ENCODE measurements at regions not wholly inside any gene's neighbourhood (a gene's known extent, or its start where the extent isn't known, plus 50 kb on each side); places are given as distances from the start of the nearest gene placed in this dataset.
"Not testable (repeated sequence)": the region's sequence is repeated elsewhere in the genome, so short reads cannot be mapped to it uniquely, and the experiment has no call there.

DNA sequence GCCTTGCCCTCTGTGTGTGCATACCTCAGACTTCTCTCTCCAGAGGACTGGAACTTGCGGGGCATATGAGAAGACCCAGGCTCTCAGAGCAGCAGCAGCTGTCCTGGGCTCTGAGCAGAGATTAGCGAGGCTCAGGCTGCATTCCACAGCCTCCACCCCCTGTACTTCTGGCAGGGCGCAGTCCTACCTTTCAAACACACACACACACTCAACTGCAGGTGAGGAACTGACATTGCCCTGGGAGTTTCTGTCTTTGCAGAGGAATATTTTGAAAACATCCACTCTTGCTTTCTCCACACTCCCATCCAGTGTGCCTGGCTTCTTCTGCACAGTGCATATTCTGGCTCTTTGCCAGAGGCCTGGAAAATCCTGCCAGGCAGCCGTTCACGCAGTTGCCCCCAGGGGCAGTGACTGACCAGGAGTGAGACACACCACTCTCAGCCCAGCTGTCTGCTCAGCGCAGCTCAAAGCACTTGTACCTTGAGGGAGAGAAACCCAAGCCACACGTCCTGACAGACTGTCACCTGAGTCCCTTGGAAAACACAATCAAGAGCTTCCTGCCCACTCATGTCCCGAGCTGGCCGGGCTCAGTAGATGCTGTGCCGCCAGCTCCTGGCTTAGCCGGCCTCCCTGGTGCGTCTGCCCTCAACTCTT is 460.8 kb downstream of the RNF144A start:
- no peak for DNase-seq (ENCODE audit: low read depth in 2 of 2)

- DNase-seq (ENCODE audit: low read depth in 2 of 2): no peak
These were observed 461.4 kb downstream of the RNF144A start for GRCh38 chr2:7378591-7378990.

- DNase-seq (ENCODE audit: low read depth in 2 of 2): no peak
These were observed 462.6 kb downstream of the RNF144A start for GRCh38 chr2:7379799-7380198.

DNA sequence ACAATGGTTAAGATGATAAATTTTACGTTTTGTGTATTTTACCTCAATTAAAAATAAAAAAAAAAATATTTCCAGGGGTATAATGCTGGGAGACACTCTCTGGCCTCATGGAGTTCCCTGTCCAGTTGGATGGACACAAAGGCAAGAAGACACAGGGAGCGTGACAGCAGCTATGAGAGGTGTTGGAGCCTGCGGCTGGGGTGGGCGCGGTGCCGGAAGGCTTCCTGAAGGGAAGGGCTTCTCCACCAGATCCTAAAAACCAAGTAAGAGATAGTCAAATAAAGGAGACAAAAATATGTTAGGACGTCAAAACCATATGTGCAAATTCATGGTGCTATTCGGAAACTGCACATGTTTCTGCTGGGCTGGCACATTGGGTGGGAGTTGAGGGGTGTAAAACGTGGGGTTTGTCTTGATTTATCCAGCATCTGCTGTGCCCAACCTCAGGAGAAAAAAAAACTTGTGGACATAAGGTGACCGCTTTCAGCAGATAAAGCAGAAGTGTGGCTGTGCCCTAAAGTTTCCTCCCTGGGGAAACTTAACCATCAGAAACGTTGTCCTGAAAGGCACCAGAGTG is 467.6 kb downstream of the RNF144A start:
- DNase-seq (ENCODE audit: low read depth in 2 of 2): no peak

- DNase-seq (ENCODE audit: low read depth in 2 of 2): not testable (repeated sequence)
These were observed 473.1 kb downstream of the RNF144A start for GRCh38 chr2:7390311-7390710.

DNA sequence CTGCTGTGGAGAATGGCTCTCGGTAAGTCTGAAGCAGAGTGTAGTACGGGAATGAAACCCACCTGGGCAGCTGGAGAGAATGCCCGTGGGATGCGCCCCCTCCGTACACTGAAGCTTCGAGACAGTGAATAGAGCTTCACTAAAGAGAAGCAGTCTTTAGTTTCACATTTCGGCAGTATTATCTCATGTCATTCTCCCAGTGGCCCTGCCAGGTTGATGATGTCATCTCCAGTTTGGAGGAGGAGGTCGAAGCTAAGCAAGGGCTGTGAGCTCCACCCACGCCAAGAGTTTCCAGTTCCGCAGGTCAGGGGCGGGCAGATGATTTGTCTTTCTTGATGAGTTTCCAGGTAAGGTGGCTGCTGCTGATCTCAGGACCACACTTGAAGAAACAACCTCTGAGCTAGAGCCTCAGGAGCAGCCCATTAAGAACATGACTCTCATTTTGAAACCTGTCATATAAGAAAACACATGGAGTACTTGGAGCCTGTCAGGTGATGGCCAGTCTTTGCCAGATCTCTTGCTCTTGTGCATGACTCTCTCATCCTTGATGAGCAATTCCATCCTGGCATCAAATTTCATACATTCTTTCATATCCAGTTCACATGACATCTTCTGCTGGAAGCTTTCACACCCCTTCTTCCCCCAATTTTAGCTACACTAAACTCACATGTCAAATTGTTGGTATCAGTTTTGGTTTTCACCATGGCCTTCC is 475.0 kb downstream of the RNF144A start:
- DNase-seq (ENCODE audit: low read depth in 2 of 2): no peak

DNA sequence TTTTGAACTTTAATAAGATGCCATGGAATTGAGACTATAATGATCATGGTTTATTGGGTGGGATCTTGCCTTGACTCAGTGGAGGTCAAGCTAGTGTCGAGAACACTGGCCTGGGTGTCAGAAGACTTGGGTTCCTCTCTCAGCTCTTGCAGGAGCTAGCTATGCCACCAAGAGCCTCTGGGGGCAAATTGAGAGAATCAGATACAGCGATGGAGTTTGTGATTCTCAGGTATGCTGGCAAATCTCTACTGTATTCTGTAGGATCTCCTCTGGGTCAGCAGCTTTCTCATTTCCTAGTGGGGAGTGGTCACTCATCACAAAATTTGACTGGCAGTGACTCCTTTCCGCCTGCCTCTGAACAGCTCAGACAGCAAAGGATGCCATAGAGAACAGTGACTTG is 477.0 kb downstream of the RNF144A start:
- DNase-seq (ENCODE audit: low read depth in 2 of 2): no peak

GRCh38 chr2:7400628-7401027 is 483.4 kb downstream of the RNF144A start:
- no peak for DNase-seq (ENCODE audit: low read depth in 2 of 2)

- no peak for DNase-seq (ENCODE audit: low read depth in 2 of 2)
These were observed 486.0 kb downstream of the RNF144A start for GRCh38 chr2:7403092-7403775.

DNA sequence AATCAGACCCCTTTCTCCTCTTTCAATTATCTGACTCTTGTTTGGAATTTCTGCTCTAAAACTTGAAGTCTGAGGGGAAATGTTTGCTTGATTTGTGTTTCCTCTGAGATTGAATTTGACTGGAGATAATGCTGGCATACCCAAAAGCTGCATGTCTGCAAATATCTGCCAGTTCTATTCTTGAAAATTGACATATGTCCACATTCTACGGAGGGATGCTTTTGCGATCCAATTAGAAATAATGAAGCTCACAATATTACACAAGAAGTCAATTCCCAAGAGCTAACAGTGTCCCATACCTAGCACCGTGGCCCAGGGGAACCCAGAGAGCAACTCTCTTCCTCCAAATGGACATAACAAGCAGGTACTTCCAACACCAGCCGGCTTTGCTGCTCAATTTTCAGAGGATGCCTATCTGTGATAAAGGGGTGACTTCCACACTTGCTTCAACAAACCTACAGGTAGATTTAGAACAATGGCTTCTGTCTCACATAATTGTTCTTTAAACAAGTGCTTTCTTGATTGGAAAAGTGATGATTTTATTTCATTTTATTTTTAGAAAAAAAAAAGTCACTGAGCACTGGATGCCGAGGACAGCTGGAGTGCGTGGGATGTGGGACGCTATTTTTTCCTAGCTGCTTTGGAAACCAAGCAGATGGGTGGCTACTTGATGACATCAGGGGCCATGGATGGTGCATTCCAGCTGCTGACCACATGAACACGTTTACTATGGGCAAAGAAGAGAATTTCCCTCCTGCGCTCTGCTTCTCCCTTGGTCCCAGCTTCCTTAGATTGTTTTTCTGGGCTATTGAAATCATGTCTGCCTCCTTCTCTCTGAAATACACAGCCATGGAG is 488.9 kb downstream of the RNF144A start:
- no peak for DNase-seq (ENCODE audit: low read depth in 2 of 2)

DNA sequence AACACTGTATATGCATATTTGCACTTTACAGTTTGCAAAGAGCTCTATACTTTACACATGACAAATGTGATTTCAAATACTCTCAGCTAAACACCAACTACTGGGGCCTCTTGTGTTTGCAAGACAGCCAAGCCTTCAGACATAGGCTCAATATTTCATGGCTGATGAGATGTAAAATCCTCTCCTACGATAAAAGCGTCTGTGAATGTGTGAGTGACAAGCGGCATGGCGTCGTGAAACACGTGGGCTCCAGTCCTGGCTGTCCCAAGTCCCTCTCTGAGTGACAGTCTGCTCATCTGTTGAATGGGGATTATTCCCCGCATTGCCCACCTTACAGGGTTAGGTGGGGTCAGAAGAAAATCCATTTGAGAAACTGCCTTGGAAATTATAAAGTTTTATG is 489.8 kb downstream of the RNF144A start:
- no peak for DNase-seq (ENCODE audit: low read depth in 2 of 2)

DNA sequence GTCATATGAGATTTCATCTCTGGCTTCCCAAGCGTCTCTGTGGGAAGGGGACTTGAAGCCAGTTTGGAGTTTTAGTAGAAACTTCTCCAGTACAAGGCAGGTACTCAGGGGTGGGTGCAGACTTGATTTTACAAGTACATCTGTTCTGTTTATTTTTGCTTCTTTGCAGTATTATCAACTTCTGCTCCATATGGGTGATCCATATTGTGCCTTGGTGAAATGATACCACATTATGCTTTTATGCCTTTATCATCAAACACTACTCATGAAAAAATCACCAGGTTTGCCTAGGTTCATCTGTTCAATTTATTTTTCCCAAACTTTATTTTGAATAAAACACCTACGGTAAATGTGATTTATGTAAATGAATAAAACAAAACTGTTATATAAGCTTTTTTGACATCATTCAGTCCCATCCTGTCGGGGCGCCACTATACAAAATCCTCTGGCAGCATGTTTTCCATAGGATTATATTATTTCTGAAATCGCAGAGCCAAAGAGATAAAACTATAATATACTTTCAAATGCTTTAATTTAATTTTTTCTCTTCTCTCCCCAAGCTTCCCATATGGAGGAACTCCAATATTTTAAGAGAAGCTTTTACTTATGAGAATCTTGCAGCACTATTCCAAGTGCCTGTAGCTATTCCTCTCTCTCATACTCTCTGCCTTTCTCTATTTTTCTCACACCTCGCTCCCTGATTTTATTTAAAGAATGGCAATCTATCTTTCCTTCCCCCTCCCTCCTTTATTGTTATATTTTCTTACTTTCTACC is 490.9 kb downstream of the RNF144A start:
- DNase-seq (ENCODE audit: low read depth in 2 of 2): no peak

DNA sequence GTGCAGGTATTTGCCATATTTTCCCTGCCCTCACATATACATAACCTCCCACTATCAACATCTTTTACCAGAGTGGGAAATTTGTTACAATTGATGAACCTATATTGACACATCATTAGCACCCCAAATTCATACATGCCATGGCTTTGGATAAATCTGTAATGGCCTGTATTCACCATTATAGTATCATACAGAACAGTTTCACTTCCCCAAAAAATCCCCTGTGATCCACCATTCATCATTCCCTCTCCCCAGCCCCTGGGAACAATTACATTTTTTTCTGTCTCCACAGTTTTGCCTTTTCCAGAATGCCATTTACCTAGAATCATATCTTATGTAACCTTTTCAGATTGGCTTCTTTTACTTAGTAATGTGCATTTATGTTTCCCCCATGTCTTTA is 494.5 kb downstream of the RNF144A start:
- no peak for DNase-seq (ENCODE audit: low read depth in 2 of 2)

DNA sequence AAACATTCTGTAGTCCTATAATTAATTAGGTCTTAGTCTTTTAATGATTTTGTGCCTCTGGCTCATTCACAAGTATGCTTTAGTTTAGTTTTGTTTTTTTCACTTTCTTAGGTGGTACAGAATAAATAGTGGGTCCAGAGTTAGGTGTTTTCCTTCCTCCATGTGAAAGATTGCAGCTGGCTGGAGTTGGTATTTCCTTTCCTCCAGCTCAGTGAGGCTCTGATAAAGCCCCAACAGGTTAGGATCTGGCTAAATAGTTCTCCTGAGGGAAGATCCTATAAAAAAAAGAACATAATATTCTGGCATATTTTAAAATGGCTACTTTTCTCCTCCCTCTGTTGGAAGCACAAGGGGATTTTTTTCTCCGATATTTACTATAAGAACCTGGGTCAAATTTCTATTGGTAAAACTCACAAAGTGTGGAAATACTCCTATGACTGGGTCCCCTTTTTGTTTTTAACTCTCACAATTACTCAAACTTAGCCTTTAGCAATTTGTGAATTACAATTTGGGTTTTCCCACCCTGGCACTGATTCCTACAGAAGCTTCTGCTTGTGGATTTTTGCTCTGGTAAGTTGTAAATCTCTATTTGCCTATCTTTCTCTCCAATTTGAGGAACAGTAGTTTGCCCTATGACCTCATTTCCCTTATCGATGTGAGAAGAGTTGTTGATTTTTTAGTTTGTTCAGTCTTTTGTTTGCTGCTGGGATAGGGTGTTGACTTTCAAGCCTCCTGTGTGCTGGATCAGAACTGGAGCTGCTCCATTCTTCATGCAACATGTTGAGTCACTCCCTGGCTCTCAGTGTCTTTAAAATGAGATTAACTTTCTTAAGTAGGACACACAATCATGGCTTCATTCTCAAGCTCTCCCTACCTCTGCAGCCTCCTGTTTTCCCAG is 500.9 kb downstream of the RNF144A start:
- DNase-seq (ENCODE audit: low read depth in 2 of 2): no peak

GRCh38 chr2:7419186-7419585 is 502.0 kb downstream of the RNF144A start:
- no peak for DNase-seq (ENCODE audit: low read depth in 2 of 2)

DNA sequence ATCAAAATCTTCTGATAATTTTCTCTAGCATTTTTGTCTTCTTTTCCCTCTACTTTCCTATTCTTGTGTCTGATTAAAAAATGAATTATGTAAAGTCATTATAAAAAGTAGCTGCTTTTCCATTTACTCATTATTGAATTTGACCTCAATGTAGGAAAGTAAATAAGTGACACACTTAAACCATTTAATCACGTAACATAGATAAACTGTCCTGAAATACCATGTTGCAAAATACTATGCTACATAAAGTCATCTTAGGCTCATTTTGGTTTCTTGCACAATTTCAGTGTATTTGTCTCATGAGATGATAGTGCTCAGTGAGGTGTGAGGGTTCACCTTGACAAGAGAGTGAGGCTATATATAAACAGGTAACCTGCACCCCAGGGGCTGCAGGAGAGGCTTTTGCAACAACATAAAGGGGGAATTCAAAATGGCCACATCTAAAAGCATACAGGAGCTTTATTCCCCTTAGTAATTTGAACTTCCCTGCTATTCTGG is 502.7 kb downstream of the RNF144A start:
- DNase-seq (ENCODE audit: low read depth in 2 of 2): no peak

DNA sequence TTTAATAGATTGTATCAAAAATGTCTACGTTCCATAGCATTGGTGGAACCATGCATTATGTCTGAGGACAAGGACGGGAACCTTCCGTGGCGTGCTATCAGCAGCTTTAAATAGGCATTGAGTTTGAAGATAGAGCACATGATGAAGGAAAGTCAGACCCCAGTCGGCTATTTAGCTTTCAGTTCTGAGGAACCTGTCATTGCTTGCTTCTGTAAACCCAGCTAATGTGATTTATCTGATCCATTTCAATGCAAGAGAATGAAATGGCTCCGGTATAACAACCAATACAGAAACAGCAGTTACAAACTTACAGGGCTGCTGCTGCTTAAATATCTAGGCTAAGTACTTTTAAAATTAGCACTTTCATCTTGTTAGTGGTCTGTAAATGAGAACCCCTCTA is 503.3 kb downstream of the RNF144A start:
- no peak for DNase-seq (ENCODE audit: low read depth in 2 of 2)

DNA sequence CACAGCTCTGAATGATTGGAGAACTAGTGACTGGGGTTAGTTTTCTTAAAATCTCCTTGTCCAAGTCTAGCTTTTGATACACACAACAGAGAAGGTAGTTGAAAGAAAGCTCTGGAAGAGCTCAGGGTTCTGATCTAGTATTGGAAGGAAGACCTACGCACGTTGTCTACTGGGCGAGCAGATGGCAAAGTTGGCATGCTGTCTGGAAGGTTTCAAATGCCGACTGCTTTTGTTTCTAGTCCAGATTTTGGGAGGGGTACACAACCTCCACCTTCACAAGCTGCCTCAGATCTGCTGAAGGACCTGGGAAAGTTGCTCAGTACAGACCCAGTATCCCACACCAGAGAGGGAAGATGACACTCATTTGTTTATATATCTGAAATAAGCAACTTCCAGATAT is 507.3 kb downstream of the RNF144A start:
- DNase-seq (ENCODE audit: low read depth in 2 of 2): no peak

- no peak for DNase-seq (ENCODE audit: low read depth in 2 of 2)
These were observed 510.3 kb downstream of the RNF144A start for GRCh38 chr2:7427293-7428060.
